Cardiac muscle cell (in vitro differentiated cells and primary cell): ENCODE measurements at regions not wholly inside any gene's neighbourhood (a gene's known extent, or its start where the extent isn't known, plus 50 kb on each side); places are given as distances from the start of the nearest gene placed in this dataset.
A peak's percentile ranks its signal among the peaks of the same experiment; 100 is the strongest.

Source experiments
- DNase-seq, 2 donors: peaks; one replicate each; pipeline versions ENCODE4 v3.0.0 to v3.0.0-alpha.2; 2010 to 2017; ENCODE audit warnings: low read depth in 1 of 2, low spot score in 1 of 2
- H3K27ac ChIP-seq: fragments of 200-600 bp; sonication (generic); 2 replicates; pipeline ENCODE4 v1.5.1; 2016
- H3K27me3 ChIP-seq: fragments of 200-600 bp; sonication (generic); 2 replicates; pipeline ENCODE4 v1.6.0; 2016; ENCODE audit warnings: control low read depth
- H3K36me3 ChIP-seq: fragments of 200-600 bp; sonication (generic); 2 replicates; pipeline ENCODE4 v1.5.1; 2016; ENCODE audit warnings: control low read depth
- H3K4me1 ChIP-seq: fragments of 200-600 bp; sonication (generic); 2 replicates; pipeline ENCODE4 v1.8.1; 2017; ENCODE audit warnings: low read depth, mild to moderate bottlenecking, mixed run types
- H3K4me3 ChIP-seq: fragments of 200-600 bp; sonication (generic); 2 replicates; pipeline ENCODE4 v1.5.1; 2016; ENCODE audit warnings: mild to moderate bottlenecking
- H3K9me3 ChIP-seq: fragments of 200-600 bp; sonication (generic); 2 replicates; pipeline ENCODE4 v1.5.1; 2017; ENCODE audit warnings: low read depth, mild to moderate bottlenecking, control low read depth
- CTCF ChIP-seq: IDR thresholded peaks from 2 replicates; pipeline ENCODE4 v1.5.1; 2012; ENCODE audit warnings: low read depth, mild to moderate bottlenecking, low read length

- Histone ChIP-seq H3K36me3 (no peaks in the 10 kb centered on the region), H3K27ac (no peak overlapping the region), H3K27me3 (no peaks in the 10 kb centered on the region), H3K4me1 (no peaks in the 10 kb centered on the region), H3K9me3 (no peaks in the 10 kb centered on the region), H3K4me3 (no peak overlapping the region)
- no peak for TF ChIP-seq CTCF
- no peak for DNase-seq
Measured at GRCh38 chr5:96262105-96262504, 170.9 kb downstream of the PCSK1 start.

GRCh38 chr5:96260009-96260408 lies 173.0 kb downstream of the PCSK1 start:
- H3K9me3 ChIP-seq = no peaks in the 10 kb centered on the region
- H3K27ac ChIP-seq = no peak overlapping the region
- DNase-seq = peak in 1 of 2 donors; percentile 13
- TF ChIP-seq CTCF = no peak
- no peaks in the 10 kb centered on the region for H3K4me1 ChIP-seq
- H3K27me3 ChIP-seq = no peaks in the 10 kb centered on the region
- no peak overlapping the region for H3K4me3 ChIP-seq
- H3K36me3 ChIP-seq = no peaks in the 10 kb centered on the region

GRCh38 chr5:96259151-96259772 lies 173.8 kb downstream of the PCSK1 start:
- no peaks in the 10 kb centered on the region for H3K36me3 ChIP-seq
- no peak overlapping the region for H3K27ac ChIP-seq
- peak in 1 of 2 donors; percentile 34 for DNase-seq
- H3K9me3 ChIP-seq = no peaks in the 10 kb centered on the region
- TF ChIP-seq CTCF = no peak
- H3K4me1 ChIP-seq = no peaks in the 10 kb centered on the region
- H3K27me3 ChIP-seq = no peaks in the 10 kb centered on the region
- no peak overlapping the region for H3K4me3 ChIP-seq

GRCh38 chr5:96258692-96259091 lies 174.4 kb downstream of the PCSK1 start:
- H3K36me3 ChIP-seq = no peaks in the 10 kb centered on the region

GRCh38 chr5:96257904-96258303 lies 175.1 kb downstream of the PCSK1 start:
- no peaks in the 10 kb centered on the region for H3K4me1 ChIP-seq
- peak in 1 of 2 donors; percentile 23 for DNase-seq

More at GRCh38 chr5:96258692-96259091, 174.4 kb downstream of the PCSK1 start:
- no peak for DNase-seq
- H3K4me1 ChIP-seq = no peaks in the 10 kb centered on the region
- H3K27me3 ChIP-seq = no peaks in the 10 kb centered on the region
- no peaks in the 10 kb centered on the region for H3K9me3 ChIP-seq
- H3K4me3 ChIP-seq = no peak overlapping the region
- no peak overlapping the region for H3K27ac ChIP-seq
- TF ChIP-seq CTCF = no peak

More at GRCh38 chr5:96257904-96258303, 175.1 kb downstream of the PCSK1 start:
- no peaks in the 10 kb centered on the region for H3K36me3 ChIP-seq
- no peak overlapping the region for H3K27ac ChIP-seq
- no peaks in the 10 kb centered on the region for H3K9me3 ChIP-seq
- no peak for TF ChIP-seq CTCF
- H3K27me3 ChIP-seq = no peaks in the 10 kb centered on the region
- no peak overlapping the region for H3K4me3 ChIP-seq
